ENCODE measurements at regions not wholly inside any gene's neighbourhood (a gene's known extent, or its start where the extent isn't known, plus 50 kb on each side); places are given as distances from the start of the nearest gene placed in this dataset.

DNA sequence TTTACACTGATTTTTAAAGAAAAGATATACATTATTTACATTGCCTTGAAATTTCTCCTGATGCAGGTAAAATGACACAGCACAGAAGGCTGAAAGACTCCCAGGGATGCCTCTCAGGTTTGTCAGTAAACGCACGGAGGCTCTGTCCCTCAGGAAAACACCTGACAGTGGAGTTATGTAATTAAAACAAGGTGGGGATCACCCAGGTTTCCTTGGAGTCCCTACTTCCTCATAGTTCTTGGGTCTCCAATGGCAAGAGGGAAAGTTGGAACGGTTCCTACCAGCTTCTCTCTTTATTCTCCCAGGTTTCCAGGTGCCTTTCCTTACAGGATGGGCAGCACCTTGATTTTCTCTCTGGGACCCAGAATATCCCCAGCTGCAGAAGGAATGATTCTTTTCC, 654.8 kb downstream of the SLC4A3 start:
- no peak for DNase-seq (ENCODE audit: low read depth)
- ChIA-PET CTCF (no interaction called here), POLR2A (no interaction called here)
- no peak overlapping the region for H3K4me3 ChIP-seq (ENCODE audit: low read depth, low read length)
- no peaks in the 10 kb centered on the region for H3K27me3 ChIP-seq (ENCODE audit: control insufficient read depth, insufficient read depth, low read length)
- H3K36me3 ChIP-seq (ENCODE audit: control insufficient read depth, insufficient read depth, low read length) = no peaks in the 10 kb centered on the region
- TF ChIP-seq, protein P1, sequence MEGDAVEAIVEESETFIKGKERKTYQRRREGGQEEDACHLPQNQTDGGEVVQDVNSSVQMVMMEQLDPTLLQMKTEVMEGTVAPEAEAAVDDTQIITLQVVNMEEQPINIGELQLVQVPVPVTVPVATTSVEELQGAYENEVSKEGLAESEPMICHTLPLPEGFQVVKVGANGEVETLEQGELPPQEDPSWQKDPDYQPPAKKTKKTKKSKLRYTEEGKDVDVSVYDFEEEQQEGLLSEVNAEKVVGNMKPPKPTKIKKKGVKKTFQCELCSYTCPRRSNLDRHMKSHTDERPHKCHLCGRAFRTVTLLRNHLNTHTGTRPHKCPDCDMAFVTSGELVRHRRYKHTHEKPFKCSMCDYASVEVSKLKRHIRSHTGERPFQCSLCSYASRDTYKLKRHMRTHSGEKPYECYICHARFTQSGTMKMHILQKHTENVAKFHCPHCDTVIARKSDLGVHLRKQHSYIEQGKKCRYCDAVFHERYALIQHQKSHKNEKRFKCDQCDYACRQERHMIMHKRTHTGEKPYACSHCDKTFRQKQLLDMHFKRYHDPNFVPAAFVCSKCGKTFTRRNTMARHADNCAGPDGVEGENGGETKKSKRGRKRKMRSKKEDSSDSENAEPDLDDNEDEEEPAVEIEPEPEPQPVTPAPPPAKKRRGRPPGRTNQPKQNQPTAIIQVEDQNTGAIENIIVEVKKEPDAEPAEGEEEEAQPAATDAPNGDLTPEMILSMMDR (IDR thresholded peaks at IDR 0.05; ENCODE audit: insufficient read depth, low read depth, low read length) = no peak

DNA sequence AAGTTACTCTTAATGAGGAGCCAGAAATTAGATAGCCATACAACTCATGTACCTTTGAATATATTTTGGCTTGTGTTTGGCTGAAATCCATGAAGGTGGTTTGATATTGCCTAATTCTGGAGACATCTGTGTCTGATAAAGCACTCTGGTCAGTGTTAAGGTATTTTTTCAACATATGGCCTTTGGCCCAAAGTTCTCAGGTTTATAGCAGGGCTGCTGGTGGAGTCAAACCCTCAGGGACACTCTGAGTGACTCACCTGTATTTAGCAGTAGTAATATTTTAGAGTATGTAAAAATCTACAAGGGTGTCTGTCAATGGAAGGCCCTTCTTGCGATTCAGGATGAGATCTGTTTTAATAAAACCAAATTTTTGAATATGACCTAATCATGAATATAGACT, 666.5 kb downstream of the SLC4A3 start:
- POLR2A ChIA-PET = no interaction called here
- Histone ChIP-seq H3K4me3 (ENCODE audit: low read depth, low read length) (no peak overlapping the region), H3K27me3 (ENCODE audit: control insufficient read depth, insufficient read depth, low read length) (no peaks in the 10 kb centered on the region), H3K36me3 (ENCODE audit: control insufficient read depth, insufficient read depth, low read length) (no peaks in the 10 kb centered on the region)
- CTCF ChIA-PET = interaction anchor here (1.0 kb wide), 1 partner anchor 30 kb away, joined by 3 read pairs; no protein-coding TSS in a partner anchor
- TF ChIP-seq, protein P1 (IDR thresholded peaks at IDR 0.05; ENCODE audit: insufficient read depth, low read depth, low read length) = no peak
- DNase-seq (ENCODE audit: low read depth) = no peak

DNA sequence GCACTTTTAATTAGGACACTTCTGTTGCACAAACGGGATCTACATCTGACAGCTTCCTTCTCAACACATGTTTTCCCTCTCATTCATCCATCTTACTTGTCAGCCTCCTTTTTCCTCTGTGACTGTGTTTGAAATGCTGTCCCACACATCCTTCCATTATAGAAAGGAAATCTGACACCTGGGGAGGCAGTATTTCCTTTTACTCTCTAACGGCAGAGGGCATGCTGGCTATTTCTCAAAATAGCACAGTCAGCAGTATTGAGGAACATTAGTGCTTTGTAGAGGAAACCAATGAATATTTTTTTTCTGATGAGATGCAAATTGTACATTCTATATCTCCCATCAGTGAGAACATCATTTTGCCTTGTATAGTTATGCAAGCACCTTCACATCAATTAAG, 668.7 kb downstream of the SLC4A3 start:
- no peak for DNase-seq (ENCODE audit: low read depth)
- CTCF ChIA-PET = interaction anchor here (0.7 kb wide), 1 partner anchor 9 kb away, joined by 3 read pairs; no protein-coding TSS in a partner anchor
- TF ChIP-seq, protein P1 (IDR thresholded peaks at IDR 0.05; ENCODE audit: insufficient read depth, low read depth, low read length) = peak; percentile 26; the same call in 1 of the 2 replicates
- no peaks in the 10 kb centered on the region for H3K27me3 ChIP-seq (ENCODE audit: control insufficient read depth, insufficient read depth, low read length)
- H3K36me3 ChIP-seq (ENCODE audit: control insufficient read depth, insufficient read depth, low read length) = no peaks in the 10 kb centered on the region
- no peak overlapping the region for H3K4me3 ChIP-seq (ENCODE audit: low read depth, low read length)
- POLR2A ChIA-PET = no interaction called here

DNA sequence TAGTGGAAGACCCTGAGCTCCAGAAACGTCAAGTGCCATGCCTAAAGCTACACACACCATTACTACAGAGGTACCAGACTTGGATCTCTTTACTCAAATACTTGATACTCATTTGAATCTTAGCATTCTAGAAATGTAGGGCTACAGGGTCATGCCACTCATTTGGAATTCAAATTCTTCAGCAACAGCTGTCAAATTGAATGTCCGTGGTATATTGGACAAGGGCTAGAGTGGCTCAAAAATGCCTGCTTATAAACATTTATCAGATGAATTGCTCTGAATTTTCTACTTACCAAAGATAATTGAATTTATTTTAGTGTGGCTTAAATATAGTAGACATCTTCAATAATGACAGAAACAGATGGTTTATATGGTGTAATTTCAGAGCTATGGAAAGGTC, 669.7 kb downstream of the SLC4A3 start:
- TF ChIP-seq, protein P1 (IDR thresholded peaks at IDR 0.05; ENCODE audit: insufficient read depth, low read depth, low read length) = no peak
- Histone ChIP-seq H3K4me3 (ENCODE audit: low read depth, low read length) (no peak overlapping the region), H3K27me3 (ENCODE audit: control insufficient read depth, insufficient read depth, low read length) (no peaks in the 10 kb centered on the region), H3K36me3 (ENCODE audit: control insufficient read depth, insufficient read depth, low read length) (no peaks in the 10 kb centered on the region)
- ChIA-PET POLR2A (no interaction called here), CTCF (interaction anchor here (1.5 kb wide), 1 partner anchor 25 kb away, joined by 3 read pairs; no protein-coding TSS in a partner anchor)
- DNase-seq (ENCODE audit: low read depth) = no peak

DNA sequence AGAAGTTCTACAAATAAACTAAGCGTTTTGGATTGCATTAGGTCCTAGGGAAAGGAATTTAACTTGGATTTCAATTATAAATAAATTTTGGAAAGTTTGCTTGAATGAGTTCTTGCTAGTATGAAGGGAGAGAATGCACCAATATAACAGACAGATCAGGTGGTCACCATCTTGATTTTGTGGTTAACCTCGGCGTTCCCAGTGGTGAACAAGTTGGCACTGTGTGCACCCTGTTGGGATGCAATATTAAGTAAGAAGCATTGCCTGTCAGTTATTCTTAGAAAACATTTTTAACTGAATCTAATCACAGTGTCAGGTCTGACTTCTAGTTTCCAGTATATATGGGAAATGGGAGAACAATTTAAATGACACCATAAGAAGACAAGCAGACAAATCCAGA, 673.4 kb downstream of the SLC4A3 start:
- Histone ChIP-seq H3K27me3 (ENCODE audit: control insufficient read depth, insufficient read depth, low read length) (no peaks in the 10 kb centered on the region), H3K36me3 (ENCODE audit: control insufficient read depth, insufficient read depth, low read length) (no peaks in the 10 kb centered on the region), H3K4me3 (ENCODE audit: low read depth, low read length) (no peak overlapping the region)
- ChIA-PET POLR2A (no interaction called here), CTCF (interaction anchor here (0.7 kb wide), 1 partner anchor 346 kb away, joined by 3 read pairs; no protein-coding TSS in a partner anchor)
- TF ChIP-seq, protein P1 (IDR thresholded peaks at IDR 0.05; ENCODE audit: insufficient read depth, low read depth, low read length) = no peak
- DNase-seq (ENCODE audit: low read depth) = no peak
